Inferior parietal cortex (tissue), 1 donor: ENCODE measurements at regions not wholly inside any gene's neighbourhood (a gene's known extent, or its start where the extent isn't known, plus 50 kb on each side); places are given as distances from the start of the nearest gene placed in this dataset.
"Not testable (repeated sequence)": the region's sequence is repeated elsewhere in the genome, so short reads cannot be mapped to it uniquely, and the experiment has no call there.

Source experiments
- DNase-seq: peaks from one replicate; pipeline ENCODE4 v3.0.0-alpha.2; 2016; ENCODE audit errors: extremely low spot score

GRCh38 chr13:90867336-90867683, 480.2 kb upstream of the MIR17HG start:
- DNase-seq, result peak; percentile 75

GRCh38 chr13:90868321-90868920, 479.1 kb upstream of the MIR17HG start:
- DNase-seq, result peak; percentile 69

GRCh38 chr13:90869580-90869979, 477.9 kb upstream of the MIR17HG start:
- DNase-seq, result no peak

GRCh38 chr13:90872491-90873025, 474.9 kb upstream of the MIR17HG start:
- DNase-seq, result no peak

- no peak for DNase-seq
These were observed 466.7 kb upstream of the MIR17HG start for GRCh38 chr13:90880790-90881189.

- DNase-seq, result no peak
These were observed 464.9 kb upstream of the MIR17HG start for GRCh38 chr13:90882551-90882950.

GRCh38 chr13:90883592-90883991, 463.9 kb upstream of the MIR17HG start:
- DNase-seq, result no peak

- no peak for DNase-seq
These were observed 463.4 kb upstream of the MIR17HG start for GRCh38 chr13:90884066-90884465.

GRCh38 chr13:90889906-90890834, 457.3 kb upstream of the MIR17HG start:
- no peak for DNase-seq

GRCh38 chr13:90891329-90891728, 456.2 kb upstream of the MIR17HG start:
- no peak for DNase-seq

- not testable (repeated sequence) for DNase-seq
These were observed 454.3 kb upstream of the MIR17HG start for GRCh38 chr13:90893199-90893598.

GRCh38 chr13:90896002-90896401, 451.5 kb upstream of the MIR17HG start:
- no peak for DNase-seq

GRCh38 chr13:90898811-90899210, 448.7 kb upstream of the MIR17HG start:
- no peak for DNase-seq

GRCh38 chr13:90899416-90899815, 448.1 kb upstream of the MIR17HG start:
- no peak for DNase-seq

GRCh38 chr13:90902255-90902654, 445.2 kb upstream of the MIR17HG start:
- DNase-seq, result no peak

- no peak for DNase-seq
These were observed 440.9 kb upstream of the MIR17HG start for GRCh38 chr13:90906554-90906953.

- no peak for DNase-seq
These were observed 438.7 kb upstream of the MIR17HG start for GRCh38 chr13:90908792-90909191.

GRCh38 chr13:90910018-90910639, 437.4 kb upstream of the MIR17HG start:
- DNase-seq, result no peak

GRCh38 chr13:90912247-90912646, 435.2 kb upstream of the MIR17HG start:
- no peak for DNase-seq

GRCh38 chr13:90918536-90918935, 429.0 kb upstream of the MIR17HG start:
- no peak for DNase-seq

- no peak for DNase-seq
These were observed 428.3 kb upstream of the MIR17HG start for GRCh38 chr13:90919153-90919552.

- no peak for DNase-seq
These were observed 421.0 kb upstream of the MIR17HG start for GRCh38 chr13:90926459-90926858.

- DNase-seq, result no peak
These were observed 419.4 kb upstream of the MIR17HG start for GRCh38 chr13:90928109-90928508.
